ENCODE measurements at regions not wholly inside any gene's neighbourhood (a gene's known extent, or its start where the extent isn't known, plus 50 kb on each side); places are given as distances from the start of the nearest gene placed in this dataset.

DNA sequence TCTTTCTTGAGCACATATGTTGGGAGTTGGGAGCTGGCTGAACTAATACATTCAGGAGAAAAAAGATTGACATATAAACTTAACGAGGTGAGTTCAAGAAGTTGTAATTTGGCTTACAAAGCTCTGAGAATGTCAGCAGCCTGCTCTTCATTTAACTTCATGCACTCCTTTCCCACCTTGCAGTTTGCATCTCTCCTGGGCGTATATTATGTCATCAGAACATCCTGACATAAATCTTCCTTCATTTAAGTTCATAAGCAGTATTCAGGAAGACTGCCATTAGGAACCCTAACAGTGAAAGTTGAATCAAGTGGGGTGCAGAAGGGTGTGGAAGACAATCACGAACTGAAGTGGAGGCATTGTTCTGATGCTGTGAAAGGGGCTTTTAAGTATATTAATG lies 288.1 kb downstream of the ARPP21 start:
- TF ChIP-seq CTCF (IDR thresholded peaks at IDR 0.05; ENCODE audit: low read depth, low read length), result no peak
- TF ChIP-seq, protein P1, sequence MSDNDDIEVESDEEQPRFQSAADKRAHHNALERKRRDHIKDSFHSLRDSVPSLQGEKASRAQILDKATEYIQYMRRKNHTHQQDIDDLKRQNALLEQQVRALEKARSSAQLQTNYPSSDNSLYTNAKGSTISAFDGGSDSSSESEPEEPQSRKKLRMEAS (IDR thresholded peaks at IDR 0.05; ENCODE audit: low read depth, low read length), result no peak
- TF ChIP-seq POLR2A (IDR thresholded peaks at IDR 0.05; ENCODE audit: extremely low read depth, insufficient read length), result no peak
- TF ChIP-seq MYC (IDR thresholded peaks at IDR 0.05; ENCODE audit: low read depth, low read length), result no peak
